ENCODE measurements at regions not wholly inside any gene's neighbourhood (a gene's known extent, or its start where the extent isn't known, plus 50 kb on each side); places are given as distances from the start of the nearest gene placed in this dataset.

DNA sequence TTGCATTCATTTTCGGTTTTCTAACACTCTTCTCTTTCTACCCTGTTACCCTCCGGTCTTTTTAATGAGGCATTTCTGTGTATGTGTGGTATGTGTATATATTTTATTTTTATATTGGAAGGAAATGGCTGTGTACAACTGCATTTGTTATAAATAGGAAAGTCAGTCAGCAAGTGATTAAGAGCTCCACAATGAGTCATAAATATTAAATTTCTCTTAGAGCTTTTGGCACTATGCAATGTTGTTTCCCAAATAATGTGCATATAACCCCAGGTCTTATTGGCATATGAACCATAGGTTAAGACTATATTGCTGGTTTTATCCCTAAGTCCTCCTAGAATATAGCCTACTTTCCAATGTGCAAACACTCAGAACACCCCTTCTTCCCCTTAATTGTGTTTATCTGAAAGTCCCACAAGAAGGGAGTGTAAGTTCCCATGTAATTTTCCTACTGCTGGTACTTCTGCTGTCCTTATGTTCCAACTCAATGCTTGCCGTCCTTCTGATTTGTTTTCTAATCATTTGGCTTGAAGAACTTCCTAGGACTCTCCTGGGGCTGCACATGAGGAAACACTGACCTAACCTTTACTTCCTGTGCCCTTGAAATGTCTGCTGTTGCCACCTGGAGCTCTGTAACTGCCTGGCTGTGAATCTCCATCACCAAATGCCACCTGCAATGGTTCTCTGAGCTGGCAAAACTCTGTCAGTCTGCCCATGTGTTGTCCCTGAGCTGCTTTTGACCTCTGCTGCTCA, 65.5 kb upstream of the PCSK5 start:
- no peaks in the 10 kb centered on the region for H3K4me1 ChIP-seq (ENCODE audit: control insufficient read depth, extremely low read depth, insufficient read depth, low read length)
- intact Hi-C loops (cut with micrococcal nuclease), result no loop called here
- POLR2A ChIA-PET, result no interaction called here

DNA sequence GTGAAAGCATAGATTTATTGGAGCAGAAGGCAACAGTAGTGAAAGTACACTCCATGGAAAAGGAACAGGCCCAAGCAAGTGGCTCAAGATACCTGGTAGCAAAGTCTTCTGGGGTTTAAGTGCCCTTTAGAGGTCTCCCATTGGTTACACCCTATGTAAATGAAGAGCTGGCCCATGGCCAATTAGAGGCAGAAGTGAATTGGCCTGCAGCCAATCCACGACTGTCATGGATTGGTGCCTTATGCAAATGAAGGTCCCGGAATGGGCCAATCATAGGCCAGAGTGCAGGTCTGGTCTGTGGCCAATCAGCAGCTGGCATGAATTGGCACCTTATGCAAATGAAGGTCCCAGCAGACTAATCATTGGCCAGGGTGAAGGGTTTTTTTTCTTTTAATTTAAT, 64.2 kb upstream of the PCSK5 start:
- no peak for FAIRE-seq
- H3K27ac ChIP-seq (ENCODE audit: insufficient read depth, low read depth, low read length), result no peak overlapping the region
- intact Hi-C loops (cut with micrococcal nuclease) (no loop called here), dilution Hi-C loops (cut with MboI; ENCODE audit: extremely low pct_ligation_motif_present, low sequenced_read_pairs) (no loop called here)
- H4K20me1 ChIP-seq (replicated peaks; ENCODE audit: control insufficient read depth, extremely low read depth, insufficient read depth, low read length), result no peaks in the 10 kb centered on the region
- H3K36me3 ChIP-seq (ENCODE audit: control insufficient read depth in 2 of 2, extremely low read depth in 1 of 2, insufficient read depth in 2 of 2, low read length in 2 of 2), result no peaks in the 10 kb centered on the region
- no peaks in the 10 kb centered on the region for H3K9me1 ChIP-seq (replicated peaks; ENCODE audit: control insufficient read depth, extremely low read depth, insufficient read depth, low read length)
- H3K9ac ChIP-seq (replicated peaks; ENCODE audit: extremely low read depth, insufficient read depth, low read length), result no peak overlapping the region
- DNase-seq (ENCODE audit: low read depth, low spot score), result no peak
- H3K9me3 ChIP-seq (replicated peaks; ENCODE audit: control insufficient read depth, insufficient read depth, low read length), result no peaks in the 10 kb centered on the region
- no peak overlapping the region for H3K4me2 ChIP-seq (ENCODE audit: insufficient read depth, low read length)
- H3K79me2 ChIP-seq (ENCODE audit: control insufficient read depth, insufficient read depth, low read length), result no peaks in the 10 kb centered on the region
- BruUV-seq (replicated peaks), result no TSS peak
- H3K4me3 ChIP-seq (replicated peaks in 1 of 3; ENCODE audit: insufficient read depth in 1 of 3, low read depth in 1 of 3, low read length in 3 of 3), result no peak overlapping the region
- TF ChIP-seq, protein P1, sequence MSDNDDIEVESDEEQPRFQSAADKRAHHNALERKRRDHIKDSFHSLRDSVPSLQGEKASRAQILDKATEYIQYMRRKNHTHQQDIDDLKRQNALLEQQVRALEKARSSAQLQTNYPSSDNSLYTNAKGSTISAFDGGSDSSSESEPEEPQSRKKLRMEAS (IDR thresholded peaks at IDR 0.05; ENCODE audit: insufficient read depth, insufficient read length), result no peak
- TF ChIP-seq GATA2 (IDR thresholded peaks at IDR 0.05; ENCODE audit: insufficient read depth, insufficient read length, low read depth, low read length) (no peak), EZH2 (IDR thresholded peaks at IDR 0.05; ENCODE audit: borderline replicate concordance, low read depth, low read length, severe bottlenecking) (no peak), POLR2AphosphoS5 (IDR thresholded peaks at IDR 0.05; ENCODE audit: insufficient read depth, low read depth, low read length) (no peak), MYC (IDR thresholded peaks at IDR 0.05; ENCODE audit: low read depth, low read length) (no peak)
- TF ChIP-seq, protein P2, sequence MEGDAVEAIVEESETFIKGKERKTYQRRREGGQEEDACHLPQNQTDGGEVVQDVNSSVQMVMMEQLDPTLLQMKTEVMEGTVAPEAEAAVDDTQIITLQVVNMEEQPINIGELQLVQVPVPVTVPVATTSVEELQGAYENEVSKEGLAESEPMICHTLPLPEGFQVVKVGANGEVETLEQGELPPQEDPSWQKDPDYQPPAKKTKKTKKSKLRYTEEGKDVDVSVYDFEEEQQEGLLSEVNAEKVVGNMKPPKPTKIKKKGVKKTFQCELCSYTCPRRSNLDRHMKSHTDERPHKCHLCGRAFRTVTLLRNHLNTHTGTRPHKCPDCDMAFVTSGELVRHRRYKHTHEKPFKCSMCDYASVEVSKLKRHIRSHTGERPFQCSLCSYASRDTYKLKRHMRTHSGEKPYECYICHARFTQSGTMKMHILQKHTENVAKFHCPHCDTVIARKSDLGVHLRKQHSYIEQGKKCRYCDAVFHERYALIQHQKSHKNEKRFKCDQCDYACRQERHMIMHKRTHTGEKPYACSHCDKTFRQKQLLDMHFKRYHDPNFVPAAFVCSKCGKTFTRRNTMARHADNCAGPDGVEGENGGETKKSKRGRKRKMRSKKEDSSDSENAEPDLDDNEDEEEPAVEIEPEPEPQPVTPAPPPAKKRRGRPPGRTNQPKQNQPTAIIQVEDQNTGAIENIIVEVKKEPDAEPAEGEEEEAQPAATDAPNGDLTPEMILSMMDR (IDR thresholded peaks at IDR 0.05; ENCODE audit: extremely low read depth in 1 of 2, insufficient read depth in 1 of 2, low read depth in 1 of 2, low read length in 2 of 2), result no peak
- H3K4me1 ChIP-seq (ENCODE audit: control insufficient read depth, extremely low read depth, insufficient read depth, low read length), result no peaks in the 10 kb centered on the region
- CTCF ChIA-PET, result no interaction called here
- POLR2A ChIA-PET, result no interaction called here
- no peaks in the 10 kb centered on the region for H3K27me3 ChIP-seq (ENCODE audit: control insufficient read depth in 2 of 2, insufficient read depth in 2 of 2, low read length in 2 of 2)
- H2AFZ ChIP-seq (ENCODE audit: low read depth, low read length), result no peak overlapping the region

More for the DNA sequence above, 65.5 kb upstream of the PCSK5 start:
- H3K9me3 ChIP-seq (replicated peaks; ENCODE audit: control insufficient read depth, insufficient read depth, low read length), result no peaks in the 10 kb centered on the region
- DNase-seq (ENCODE audit: low read depth, low spot score) (peak; percentile 12), FAIRE-seq (no peak)
- H3K27ac ChIP-seq (ENCODE audit: insufficient read depth, low read depth, low read length), result no peak overlapping the region
- CTCF ChIA-PET, result interaction anchor here (1.0 kb wide), 1 partner anchor 41 kb away, joined by 3 read pairs; no protein-coding TSS in a partner anchor
- no peak overlapping the region for H2AFZ ChIP-seq (ENCODE audit: low read depth, low read length)
- H3K36me3 ChIP-seq (ENCODE audit: control insufficient read depth in 2 of 2, extremely low read depth in 1 of 2, insufficient read depth in 2 of 2, low read length in 2 of 2), result no peaks in the 10 kb centered on the region
- BruUV-seq (replicated peaks), result no TSS peak
- peak; percentile 50 for TF ChIP-seq FOS (IDR thresholded peaks at IDR 0.05; ENCODE audit: borderline replicate concordance, insufficient read depth, low read length)
- TF ChIP-seq, protein P2 (IDR thresholded peaks at IDR 0.05; ENCODE audit: extremely low read depth in 1 of 2, insufficient read depth in 1 of 2, low read depth in 1 of 2, low read length in 2 of 2), result no peak
- dilution Hi-C loops (cut with MboI; ENCODE audit: extremely low pct_ligation_motif_present, low sequenced_read_pairs), result no loop called here
- no peak overlapping the region for H3K9ac ChIP-seq (replicated peaks; ENCODE audit: extremely low read depth, insufficient read depth, low read length)
- no peak overlapping the region for H3K4me3 ChIP-seq (replicated peaks in 1 of 3; ENCODE audit: insufficient read depth in 1 of 3, low read depth in 1 of 3, low read length in 3 of 3)
- no peaks in the 10 kb centered on the region for H3K9me1 ChIP-seq (replicated peaks; ENCODE audit: control insufficient read depth, extremely low read depth, insufficient read depth, low read length)
- no peaks in the 10 kb centered on the region for H3K27me3 ChIP-seq (ENCODE audit: control insufficient read depth in 2 of 2, insufficient read depth in 2 of 2, low read length in 2 of 2)
- no peaks in the 10 kb centered on the region for H4K20me1 ChIP-seq (replicated peaks; ENCODE audit: control insufficient read depth, extremely low read depth, insufficient read depth, low read length)
- H3K79me2 ChIP-seq (ENCODE audit: control insufficient read depth, insufficient read depth, low read length), result no peaks in the 10 kb centered on the region
- no peak overlapping the region for H3K4me2 ChIP-seq (ENCODE audit: insufficient read depth, low read length)
